ENCODE measurements at regions not wholly inside any gene's neighbourhood (a gene's known extent, or its start where the extent isn't known, plus 50 kb on each side); places are given as distances from the start of the nearest gene placed in this dataset.

DNA sequence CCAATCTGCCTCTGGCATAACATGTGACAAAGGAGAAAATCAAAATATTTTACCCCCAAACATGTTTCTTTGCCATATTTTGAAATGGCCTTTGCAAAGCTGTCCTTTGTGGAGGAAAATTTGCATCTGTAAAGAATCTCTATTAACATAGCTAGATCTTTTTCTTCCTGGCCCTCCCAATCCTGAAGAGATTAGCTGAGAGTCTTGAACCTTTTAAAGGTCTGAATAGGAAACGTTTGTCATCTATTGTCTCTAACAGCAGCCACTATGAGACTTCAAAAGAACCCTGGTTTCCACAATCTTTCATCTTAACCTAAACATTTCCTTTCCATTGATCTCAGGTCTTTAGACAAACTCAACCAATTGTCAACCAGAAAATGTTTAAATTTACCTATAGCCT lies 520.9 kb upstream of the TGFBR2 start:
- no peak overlapping the region for H3K27ac ChIP-seq (ENCODE audit: low read length)
- in situ Hi-C loops (cut with HindIII; ENCODE audit: low pct_unique_long_range_greater_than_20kb, low sequenced_read_pairs) (no loop called here), intact Hi-C loops (cut with micrococcal nuclease; ENCODE audit: unreplicated experiment) (no loop called here)

DNA sequence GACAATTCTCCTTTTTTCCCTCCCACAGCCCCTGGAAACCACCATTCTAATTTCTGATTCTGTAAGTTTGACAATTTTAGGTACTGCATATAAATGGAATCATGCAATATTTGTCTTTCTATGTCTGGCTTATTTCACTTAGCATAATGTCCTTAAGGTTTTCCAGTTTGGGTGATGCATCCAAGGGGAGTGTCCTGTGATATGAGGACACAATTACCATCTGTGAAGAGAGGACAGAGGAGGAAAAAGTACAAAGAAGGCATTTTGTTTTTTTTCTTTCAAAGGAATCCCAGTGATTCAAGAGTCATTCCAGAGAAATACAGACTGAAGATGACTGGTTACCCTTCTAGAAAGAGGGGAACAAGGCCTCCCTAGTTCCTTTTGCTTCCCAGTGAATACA lies 514.7 kb upstream of the TGFBR2 start:
- POLR2A ChIA-PET = no interaction called here
- H3K27me3 ChIP-seq (ENCODE audit: control insufficient read depth, insufficient read depth, low read length) = no peaks in the 10 kb centered on the region
- H3K4me3 ChIP-seq (ENCODE audit: low read depth in 2 of 2, low read length in 2 of 2) = no peak overlapping the region
- intact Hi-C loops (cut with micrococcal nuclease; ENCODE audit: unreplicated experiment) = no loop called here
- no peaks in the 10 kb centered on the region for H3K36me3 ChIP-seq (ENCODE audit: control insufficient read depth, insufficient read depth, low read length)
- no peak overlapping the region for H3K27ac ChIP-seq (ENCODE audit: low read length)
- no peaks in the 10 kb centered on the region for H3K4me1 ChIP-seq (ENCODE audit: control insufficient read depth, insufficient read depth, low read length)
- CTCF ChIA-PET = no interaction called here
- in situ Hi-C loops (cut with HindIII; ENCODE audit: low pct_unique_long_range_greater_than_20kb, low sequenced_read_pairs) = no loop called here
- BruUV-seq (replicated peaks) = no TSS peak
- DNase-seq (ENCODE audit: low read depth, low spot score) (no peak), ATAC-seq (no peak)
- no peaks in the 10 kb centered on the region for H3K9me3 ChIP-seq (ENCODE audit: control insufficient read depth, insufficient read depth, low read depth, low read length)
- TF ChIP-seq TCF7L2 (IDR thresholded peaks at IDR 0.05; ENCODE audit: low read depth, low read length) (no peak), SIN3A (IDR thresholded peaks at IDR 0.05; ENCODE audit: borderline replicate concordance, insufficient read depth, low read depth, low read length) (no peak), POLR2AphosphoS5 (IDR thresholded peaks at IDR 0.05; ENCODE audit: low read depth, low read length) (no peak)
- TF ChIP-seq, protein P1, sequence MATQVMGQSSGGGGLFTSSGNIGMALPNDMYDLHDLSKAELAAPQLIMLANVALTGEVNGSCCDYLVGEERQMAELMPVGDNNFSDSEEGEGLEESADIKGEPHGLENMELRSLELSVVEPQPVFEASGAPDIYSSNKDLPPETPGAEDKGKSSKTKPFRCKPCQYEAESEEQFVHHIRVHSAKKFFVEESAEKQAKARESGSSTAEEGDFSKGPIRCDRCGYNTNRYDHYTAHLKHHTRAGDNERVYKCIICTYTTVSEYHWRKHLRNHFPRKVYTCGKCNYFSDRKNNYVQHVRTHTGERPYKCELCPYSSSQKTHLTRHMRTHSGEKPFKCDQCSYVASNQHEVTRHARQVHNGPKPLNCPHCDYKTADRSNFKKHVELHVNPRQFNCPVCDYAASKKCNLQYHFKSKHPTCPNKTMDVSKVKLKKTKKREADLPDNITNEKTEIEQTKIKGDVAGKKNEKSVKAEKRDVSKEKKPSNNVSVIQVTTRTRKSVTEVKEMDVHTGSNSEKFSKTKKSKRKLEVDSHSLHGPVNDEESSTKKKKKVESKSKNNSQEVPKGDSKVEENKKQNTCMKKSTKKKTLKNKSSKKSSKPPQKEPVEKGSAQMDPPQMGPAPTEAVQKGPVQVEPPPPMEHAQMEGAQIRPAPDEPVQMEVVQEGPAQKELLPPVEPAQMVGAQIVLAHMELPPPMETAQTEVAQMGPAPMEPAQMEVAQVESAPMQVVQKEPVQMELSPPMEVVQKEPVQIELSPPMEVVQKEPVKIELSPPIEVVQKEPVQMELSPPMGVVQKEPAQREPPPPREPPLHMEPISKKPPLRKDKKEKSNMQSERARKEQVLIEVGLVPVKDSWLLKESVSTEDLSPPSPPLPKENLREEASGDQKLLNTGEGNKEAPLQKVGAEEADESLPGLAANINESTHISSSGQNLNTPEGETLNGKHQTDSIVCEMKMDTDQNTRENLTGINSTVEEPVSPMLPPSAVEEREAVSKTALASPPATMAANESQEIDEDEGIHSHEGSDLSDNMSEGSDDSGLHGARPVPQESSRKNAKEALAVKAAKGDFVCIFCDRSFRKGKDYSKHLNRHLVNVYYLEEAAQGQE (IDR thresholded peaks at IDR 0.05; ENCODE audit: insufficient read depth in 1 of 2, low read depth in 2 of 2, low read length in 1 of 2) = no peak
- TF ChIP-seq, protein P2, sequence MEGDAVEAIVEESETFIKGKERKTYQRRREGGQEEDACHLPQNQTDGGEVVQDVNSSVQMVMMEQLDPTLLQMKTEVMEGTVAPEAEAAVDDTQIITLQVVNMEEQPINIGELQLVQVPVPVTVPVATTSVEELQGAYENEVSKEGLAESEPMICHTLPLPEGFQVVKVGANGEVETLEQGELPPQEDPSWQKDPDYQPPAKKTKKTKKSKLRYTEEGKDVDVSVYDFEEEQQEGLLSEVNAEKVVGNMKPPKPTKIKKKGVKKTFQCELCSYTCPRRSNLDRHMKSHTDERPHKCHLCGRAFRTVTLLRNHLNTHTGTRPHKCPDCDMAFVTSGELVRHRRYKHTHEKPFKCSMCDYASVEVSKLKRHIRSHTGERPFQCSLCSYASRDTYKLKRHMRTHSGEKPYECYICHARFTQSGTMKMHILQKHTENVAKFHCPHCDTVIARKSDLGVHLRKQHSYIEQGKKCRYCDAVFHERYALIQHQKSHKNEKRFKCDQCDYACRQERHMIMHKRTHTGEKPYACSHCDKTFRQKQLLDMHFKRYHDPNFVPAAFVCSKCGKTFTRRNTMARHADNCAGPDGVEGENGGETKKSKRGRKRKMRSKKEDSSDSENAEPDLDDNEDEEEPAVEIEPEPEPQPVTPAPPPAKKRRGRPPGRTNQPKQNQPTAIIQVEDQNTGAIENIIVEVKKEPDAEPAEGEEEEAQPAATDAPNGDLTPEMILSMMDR (IDR thresholded peaks at IDR 0.05) = no peak

More for the DNA sequence above, 520.9 kb upstream of the TGFBR2 start:
- H3K27me3 ChIP-seq (ENCODE audit: control insufficient read depth, insufficient read depth, low read length) = no peaks in the 10 kb centered on the region
- BruUV-seq (replicated peaks) = no TSS peak
- H3K36me3 ChIP-seq (ENCODE audit: control insufficient read depth, insufficient read depth, low read length) = no peaks in the 10 kb centered on the region
- ATAC-seq = no peak
- H3K4me3 ChIP-seq (ENCODE audit: low read depth in 2 of 2, low read length in 2 of 2) = no peak overlapping the region
- ChIA-PET POLR2A (interaction anchor here (0.6 kb wide), 1 partner anchor 142 kb away, joined by 5 read pairs; no protein-coding TSS in a partner anchor), CTCF (no interaction called here)
- H3K9me3 ChIP-seq (ENCODE audit: control insufficient read depth, insufficient read depth, low read depth, low read length) = no peaks in the 10 kb centered on the region
- DNase-seq (ENCODE audit: low read depth, low spot score) = no peak
- H3K4me1 ChIP-seq (ENCODE audit: control insufficient read depth, insufficient read depth, low read length) = no peaks in the 10 kb centered on the region
- TF ChIP-seq TCF7L2 (IDR thresholded peaks at IDR 0.05; ENCODE audit: low read depth, low read length) (no peak), POLR2AphosphoS5 (IDR thresholded peaks at IDR 0.05; ENCODE audit: low read depth, low read length) (no peak), SIN3A (IDR thresholded peaks at IDR 0.05; ENCODE audit: borderline replicate concordance, insufficient read depth, low read depth, low read length) (no peak)
- TF ChIP-seq, protein P1 (IDR thresholded peaks at IDR 0.05; ENCODE audit: insufficient read depth in 1 of 2, low read depth in 2 of 2, low read length in 1 of 2) = no peak
- TF ChIP-seq, protein P2 (IDR thresholded peaks at IDR 0.05) = no peak

Data from Panc1 (cell line).